ENCODE measurements at regions not wholly inside any gene's neighbourhood (a gene's known extent, or its start where the extent isn't known, plus 50 kb on each side); places are given as distances from the start of the nearest gene placed in this dataset.

DNA sequence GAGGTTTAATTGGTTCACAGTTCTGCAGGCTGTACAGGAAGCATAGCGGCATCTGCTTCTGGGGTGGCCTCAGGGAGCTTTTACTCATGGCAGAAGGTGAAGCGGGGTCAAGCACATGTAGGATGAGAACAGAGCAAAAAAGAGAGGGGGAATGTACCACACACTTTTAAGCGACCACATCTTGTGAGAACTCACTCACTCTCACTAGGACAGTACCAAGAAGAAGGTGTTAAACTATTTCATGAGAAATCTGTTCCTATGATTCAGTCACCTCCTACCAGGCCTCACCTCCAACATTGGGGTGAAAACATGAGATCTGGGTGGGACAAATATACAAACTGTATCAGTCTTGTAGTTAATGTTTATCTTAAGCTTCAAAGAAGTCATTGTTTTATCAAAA is 174.7 kb downstream of the GNAI1 start (continued):
- TF ChIP-seq, protein P1, sequence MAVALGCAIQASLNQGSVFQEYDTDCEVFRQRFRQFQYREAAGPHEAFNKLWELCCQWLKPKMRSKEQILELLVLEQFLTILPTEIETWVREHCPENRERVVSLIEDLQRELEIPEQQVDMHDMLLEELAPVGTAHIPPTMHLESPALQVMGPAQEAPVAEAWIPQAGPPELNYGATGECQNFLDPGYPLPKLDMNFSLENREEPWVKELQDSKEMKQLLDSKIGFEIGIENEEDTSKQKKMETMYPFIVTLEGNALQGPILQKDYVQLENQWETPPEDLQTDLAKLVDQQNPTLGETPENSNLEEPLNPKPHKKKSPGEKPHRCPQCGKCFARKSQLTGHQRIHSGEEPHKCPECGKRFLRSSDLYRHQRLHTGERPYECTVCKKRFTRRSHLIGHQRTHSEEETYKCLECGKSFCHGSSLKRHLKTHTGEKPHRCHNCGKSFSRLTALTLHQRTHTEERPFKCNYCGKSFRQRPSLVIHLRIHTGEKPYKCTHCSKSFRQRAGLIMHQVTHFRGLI (tag by site-specific recombination; IDR thresholded peaks at IDR 0.05) = no peak
- TF ChIP-seq ZNF600 (tag by site-specific recombination; IDR thresholded peaks at IDR 0.05) (no peak), TCF7L2 (IDR thresholded peaks at IDR 0.05; ENCODE audit: borderline replicate concordance, low read depth, low read length) (no peak), YY2 (tag by site-specific recombination; IDR thresholded peaks at IDR 0.05) (no peak), SP7 (tag by site-specific recombination; IDR thresholded peaks at IDR 0.05) (no peak)
- TF ChIP-seq, protein P2, sequence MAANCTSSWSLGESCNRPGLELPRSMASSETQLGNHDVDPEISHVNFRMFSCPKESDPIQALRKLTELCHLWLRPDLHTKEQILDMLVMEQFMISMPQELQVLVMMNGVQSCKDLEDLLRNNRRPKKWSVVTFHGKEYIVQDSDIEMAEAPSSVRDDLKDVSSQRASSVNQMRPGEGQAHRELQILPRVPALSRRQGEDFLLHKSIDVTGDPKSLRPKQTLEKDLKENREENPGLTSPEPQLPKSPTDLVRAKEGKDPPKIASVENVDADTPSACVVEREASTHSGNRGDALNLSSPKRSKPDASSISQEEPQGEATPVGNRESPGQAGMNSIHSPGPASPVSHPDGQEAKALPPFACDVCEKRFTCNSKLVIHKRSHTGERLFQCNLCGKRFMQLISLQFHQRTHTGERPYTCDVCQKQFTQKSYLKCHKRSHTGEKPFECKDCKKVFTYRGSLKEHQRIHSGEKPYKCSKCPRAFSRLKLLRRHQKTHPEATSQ (tag by site-specific recombination; IDR thresholded peaks at IDR 0.05) = no peak

GRCh38 chr7:80307227-80307856 is 172.7 kb downstream of the GNAI1 start:
- ChIA-PET POLR2A (no interaction called here), CTCF (interaction anchor here (0.7 to 1.1 kb wide), 2 partner anchors 10 to 1793 kb away, joined by 3 to 4 read pairs; no protein-coding TSS in a partner anchor)
- Histone ChIP-seq H3K36me3 (ENCODE audit: control insufficient read depth in 2 of 2, insufficient read depth in 1 of 2, low read length in 2 of 2) (no peaks in the 10 kb centered on the region), H3K9me3 (ENCODE audit: control insufficient read depth, insufficient read depth, low read depth, low read length) (no peaks in the 10 kb centered on the region), H3K27ac (ENCODE audit: extremely low read depth, low read depth, low read length) (no peak overlapping the region), H3K4me3 (ENCODE audit: low read depth, low read length) (no peak overlapping the region), H3K4me1 (ENCODE audit: control insufficient read depth, insufficient read depth, low read length) (peaks cover 3% of the 10 kb centered on the region; the same call in 1 of the 2 replicates)
- no peak for TF ChIP-seq SP2 (tag by site-specific recombination; IDR thresholded peaks at IDR 0.05)
- no peak for TF ChIP-seq MYNN (tag by site-specific recombination; IDR thresholded peaks at IDR 0.05; ENCODE audit: borderline replicate concordance)
- no peak for TF ChIP-seq ZNF76 (tag by site-specific recombination; IDR thresholded peaks at IDR 0.05; ENCODE audit: borderline replicate concordance, low read depth)
- TF ChIP-seq, protein P3, sequence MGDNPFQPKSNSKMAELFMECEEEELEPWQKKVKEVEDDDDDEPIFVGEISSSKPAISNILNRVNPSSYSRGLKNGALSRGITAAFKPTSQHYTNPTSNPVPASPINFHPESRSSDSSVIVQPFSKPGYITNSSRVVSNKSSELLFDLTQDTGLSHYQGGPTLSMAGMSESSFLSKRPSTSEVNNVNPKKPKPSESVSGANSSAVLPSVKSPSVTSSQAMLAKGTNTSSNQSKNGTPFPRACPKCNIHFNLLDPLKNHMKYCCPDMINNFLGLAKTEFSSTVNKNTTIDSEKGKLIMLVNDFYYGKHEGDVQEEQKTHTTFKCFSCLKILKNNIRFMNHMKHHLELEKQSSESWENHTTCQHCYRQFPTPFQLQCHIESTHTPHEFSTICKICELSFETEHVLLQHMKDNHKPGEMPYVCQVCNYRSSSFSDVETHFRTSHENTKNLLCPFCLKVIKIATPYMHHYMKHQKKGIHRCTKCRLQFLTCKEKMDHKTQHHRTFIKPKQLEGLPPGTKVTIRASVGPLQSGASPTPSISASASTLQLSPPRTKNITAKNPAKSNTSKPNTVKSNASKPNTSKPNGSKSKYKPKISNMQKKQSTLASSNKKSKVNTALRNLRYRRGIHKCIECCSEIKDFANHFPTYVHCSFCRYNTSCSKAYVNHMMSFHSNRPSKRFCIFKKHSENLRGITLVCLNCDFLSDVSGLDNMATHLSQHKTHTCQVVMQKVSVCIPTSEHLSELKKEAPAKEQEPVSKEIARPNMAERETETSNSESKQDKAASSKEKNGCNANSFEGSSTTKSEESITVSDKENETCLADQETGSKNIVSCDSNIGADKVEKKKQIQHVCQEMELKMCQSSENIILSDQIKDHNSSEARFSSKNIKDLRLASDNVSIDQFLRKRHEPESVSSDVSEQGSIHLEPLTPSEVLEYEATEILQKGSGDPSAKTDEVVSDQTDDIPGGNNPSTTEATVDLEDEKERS (tag by site-specific recombination; IDR thresholded peaks at IDR 0.05) = no peak
- TF ChIP-seq ZNF558 (tag by site-specific recombination; IDR thresholded peaks at IDR 0.05) = no peak
- no peak for TF ChIP-seq ZNF571 (tag by site-specific recombination; IDR thresholded peaks at IDR 0.05)
- no peak for TF ChIP-seq GLIS2 (tag by site-specific recombination; IDR thresholded peaks at IDR 0.05)
- TF ChIP-seq ZNF112 (tag by site-specific recombination; IDR thresholded peaks at IDR 0.05) = no peak
- TF ChIP-seq, protein P4, sequence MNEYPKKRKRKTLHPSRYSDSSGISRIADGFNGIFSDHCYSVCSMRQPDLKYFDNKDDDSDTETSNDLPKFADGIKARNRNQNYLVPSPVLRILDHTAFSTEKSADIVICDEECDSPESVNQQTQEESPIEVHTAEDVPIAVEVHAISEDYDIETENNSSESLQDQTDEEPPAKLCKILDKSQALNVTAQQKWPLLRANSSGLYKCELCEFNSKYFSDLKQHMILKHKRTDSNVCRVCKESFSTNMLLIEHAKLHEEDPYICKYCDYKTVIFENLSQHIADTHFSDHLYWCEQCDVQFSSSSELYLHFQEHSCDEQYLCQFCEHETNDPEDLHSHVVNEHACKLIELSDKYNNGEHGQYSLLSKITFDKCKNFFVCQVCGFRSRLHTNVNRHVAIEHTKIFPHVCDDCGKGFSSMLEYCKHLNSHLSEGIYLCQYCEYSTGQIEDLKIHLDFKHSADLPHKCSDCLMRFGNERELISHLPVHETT (tag by site-specific recombination; IDR thresholded peaks at IDR 0.05) = no peak
- TF ChIP-seq ZNF426 (tag by site-specific recombination; IDR thresholded peaks at IDR 0.05) = no peak
- TF ChIP-seq ZNF670 (tag by site-specific recombination; IDR thresholded peaks at IDR 0.05; ENCODE audit: low read depth) = no peak
- no peak for TF ChIP-seq KLF7 (tag by site-specific recombination; IDR thresholded peaks at IDR 0.05; ENCODE audit: borderline replicate concordance)
- TF ChIP-seq KLF1 (tag by site-specific recombination; IDR thresholded peaks at IDR 0.05) = no peak
- TF ChIP-seq ZNF350 (tag by site-specific recombination; IDR thresholded peaks at IDR 0.05) = no peak
- TF ChIP-seq ZNF830 (tag by site-specific recombination; IDR thresholded peaks at IDR 0.05; ENCODE audit: low read depth) = no peak
- TF ChIP-seq SP3 (tag by site-specific recombination; IDR thresholded peaks at IDR 0.05) = no peak
- TF ChIP-seq, protein P5, sequence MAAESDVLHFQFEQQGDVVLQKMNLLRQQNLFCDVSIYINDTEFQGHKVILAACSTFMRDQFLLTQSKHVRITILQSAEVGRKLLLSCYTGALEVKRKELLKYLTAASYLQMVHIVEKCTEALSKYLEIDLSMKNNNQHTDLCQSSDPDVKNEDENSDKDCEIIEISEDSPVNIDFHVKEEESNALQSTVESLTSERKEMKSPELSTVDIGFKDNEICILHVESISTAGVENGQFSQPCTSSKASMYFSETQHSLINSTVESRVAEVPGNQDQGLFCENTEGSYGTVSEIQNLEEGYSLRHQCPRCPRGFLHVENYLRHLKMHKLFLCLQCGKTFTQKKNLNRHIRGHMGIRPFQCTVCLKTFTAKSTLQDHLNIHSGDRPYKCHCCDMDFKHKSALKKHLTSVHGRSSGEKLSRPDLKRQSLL (tag by site-specific recombination; IDR thresholded peaks at IDR 0.05) = no peak
- TF ChIP-seq ELK4 (IDR thresholded peaks at IDR 0.05; ENCODE audit: borderline replicate concordance, low read depth, low read length) = no peak
- TF ChIP-seq FEZF1 (tag by site-specific recombination; IDR thresholded peaks at IDR 0.05) = no peak
- no peak for TF ChIP-seq BCL11A (tag by site-specific recombination; IDR thresholded peaks at IDR 0.05; ENCODE audit: low read depth)

Data from HEK293 (cell line).